Activated CD4-positive, alpha-beta T cell treated with anti-CD3 and anti-CD28 coated beads, Interleukin-2, Interleukin-6, amounts not matched to agents 100 ng/mL and 50 ng/mL, durations not matched to agents 16 hours and 8 hours (primary cell): ENCODE measurements at regions not wholly inside any gene's neighbourhood (a gene's known extent, or its start where the extent isn't known, plus 50 kb on each side); places are given as distances from the start of the nearest gene placed in this dataset.
"Not testable (repeated sequence)": the region's sequence is repeated elsewhere in the genome, so short reads cannot be mapped to it uniquely, and the experiment has no call there.

ENCODE experiments used
- DNase-seq: peaks from one replicate; pipeline ENCODE4 v3.0.0-alpha.2; 2020

GRCh38 chr1:209101106-209101505 is 482.4 kb upstream of the CAMK1G start:
- no peak for DNase-seq

GRCh38 chr1:209102120-209102519 is 481.4 kb upstream of the CAMK1G start:
- no peak for DNase-seq

- no peak for DNase-seq
Observed at GRCh38 chr1:209102531-209102930, 481.0 kb upstream of the CAMK1G start.

- DNase-seq, result no peak
Observed at GRCh38 chr1:209103092-209103491, 480.4 kb upstream of the CAMK1G start.

- no peak for DNase-seq
Observed at GRCh38 chr1:209104646-209105045, 478.9 kb upstream of the CAMK1G start.

- DNase-seq, result no peak
Observed at GRCh38 chr1:209105701-209106100, 477.8 kb upstream of the CAMK1G start.

- DNase-seq, result no peak
Observed at GRCh38 chr1:209106237-209106741, 477.2 kb upstream of the CAMK1G start.

- DNase-seq, result no peak
Observed at GRCh38 chr1:209106861-209107260, 476.7 kb upstream of the CAMK1G start.

- no peak for DNase-seq
Observed at GRCh38 chr1:209107535-209107934, 476.0 kb upstream of the CAMK1G start.

- no peak for DNase-seq
Observed at GRCh38 chr1:209109001-209109785, 474.3 kb upstream of the CAMK1G start.

- DNase-seq, result no peak
Observed at GRCh38 chr1:209113521-209113920, 470.0 kb upstream of the CAMK1G start.

GRCh38 chr1:209116705-209117104 is 466.8 kb upstream of the CAMK1G start:
- no peak for DNase-seq

- DNase-seq, result no peak
Observed at GRCh38 chr1:209123601-209124000, 459.9 kb upstream of the CAMK1G start.

GRCh38 chr1:209129091-209129490 is 454.4 kb upstream of the CAMK1G start:
- not testable (repeated sequence) for DNase-seq

GRCh38 chr1:209130886-209131285 is 452.6 kb upstream of the CAMK1G start:
- DNase-seq, result no peak

GRCh38 chr1:209132736-209133467 is 450.6 kb upstream of the CAMK1G start:
- DNase-seq, result no peak

- DNase-seq, result no peak
Observed at GRCh38 chr1:209134001-209134400, 449.5 kb upstream of the CAMK1G start.

GRCh38 chr1:209143916-209144315 is 439.6 kb upstream of the CAMK1G start:
- DNase-seq, result no peak

GRCh38 chr1:209150114-209150513 is 433.4 kb upstream of the CAMK1G start:
- peak; percentile 4 for DNase-seq

- DNase-seq, result no peak
Observed at GRCh38 chr1:209153411-209153810, 430.1 kb upstream of the CAMK1G start.

- DNase-seq, result no peak
Observed at GRCh38 chr1:209154912-209155311, 428.6 kb upstream of the CAMK1G start.

- DNase-seq, result no peak
Observed at GRCh38 chr1:209155546-209155945, 428.0 kb upstream of the CAMK1G start.

- no peak for DNase-seq
Observed at GRCh38 chr1:209156991-209157390, 426.5 kb upstream of the CAMK1G start.
